HG02943 (cell line): ENCODE measurements at regions not wholly inside any gene's neighbourhood (a gene's known extent, or its start where the extent isn't known, plus 50 kb on each side); places are given as distances from the start of the nearest gene placed in this dataset.

Experiments
- ATAC-seq: cut with Tn5 transposase; IDR thresholded peaks from one replicate; pipeline ENCODE4 v1.9.1; 2021; ENCODE audit warnings: mild to moderate bottlenecking, low read depth, moderate library complexity; ENCODE audit not compliant: unreplicated experiment

GRCh38 chr17:413706-414380 lies 61.2 kb upstream of the RPH3AL start:
- ATAC-seq = no peak

GRCh38 chr17:413016-413350 lies 60.4 kb upstream of the RPH3AL start:
- ATAC-seq = no peak

- ATAC-seq = no peak
These were observed 59.8 kb upstream of the RPH3AL start for GRCh38 chr17:412211-413015.

GRCh38 chr17:411421-412120 lies 59.0 kb upstream of the RPH3AL start:
- no peak for ATAC-seq

- ATAC-seq = no peak
These were observed 58.2 kb upstream of the RPH3AL start for GRCh38 chr17:410543-411401.

- ATAC-seq = peak; percentile 90
These were observed 57.4 kb upstream of the RPH3AL start for GRCh38 chr17:409848-410542.

GRCh38 chr17:409308-409847 lies 56.8 kb upstream of the RPH3AL start:
- no peak for ATAC-seq

GRCh38 chr17:404703-405102 lies 52.1 kb upstream of the RPH3AL start:
- no peak for ATAC-seq
